Activated CD4-positive, CD25-positive, alpha-beta regulatory T cell treated with anti-CD3 and anti-CD28 coated beads, Interleukin-2, amount 50 U/mL, for 24 hours (primary cell): ENCODE measurements at regions not wholly inside any gene's neighbourhood (a gene's known extent, or its start where the extent isn't known, plus 50 kb on each side); places are given as distances from the start of the nearest gene placed in this dataset.

Source experiments
- ATAC-seq, 2 donors: fragments of 150-1000 bp; cut with Tn5 transposase; one replicate each; pipeline ENCODE4 v1.10.0; 2021; ENCODE audit warnings: mild to moderate bottlenecking in 1 of 2, moderate library complexity in 1 of 2

DNA sequence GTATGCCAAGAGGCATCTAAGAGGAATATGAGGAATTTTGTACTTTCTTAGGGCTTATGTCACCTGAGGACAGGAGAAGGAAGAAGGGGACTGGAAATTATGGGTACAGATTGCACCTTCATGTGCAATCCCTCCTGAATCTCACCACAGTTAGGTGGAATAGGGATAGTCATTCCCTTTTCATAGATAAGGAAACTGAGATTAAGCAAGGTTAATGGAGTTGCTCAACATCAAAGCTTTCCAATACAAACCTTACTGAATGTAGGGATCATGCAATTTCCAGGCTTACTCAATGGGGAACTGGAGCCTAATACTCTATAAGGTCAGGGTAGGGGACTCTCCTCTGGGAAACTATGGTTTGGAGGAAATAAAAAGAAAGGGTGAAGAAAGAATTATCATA lies 133.0 kb downstream of the C11orf87 start:
- no peak for ATAC-seq

DNA sequence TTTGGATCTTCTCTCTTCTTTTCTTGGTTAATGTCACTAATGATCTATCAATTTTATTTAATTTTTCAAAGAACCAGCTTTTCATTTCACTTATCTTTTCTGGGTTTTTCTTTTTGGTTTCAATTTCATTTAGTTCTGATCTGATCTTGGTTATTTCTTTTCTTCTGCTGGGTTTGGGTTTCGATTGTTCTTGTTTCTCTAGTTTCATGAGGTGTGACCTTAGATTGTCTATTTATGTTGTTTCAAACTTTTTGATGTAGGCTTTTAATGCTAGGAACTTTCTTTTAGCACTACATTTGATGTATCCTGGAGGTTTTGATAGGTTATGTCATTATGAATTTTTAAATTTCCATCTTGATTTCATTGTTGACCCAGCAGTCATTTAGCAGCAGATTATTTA lies 142.3 kb downstream of the C11orf87 start:
- ATAC-seq: no peak

GRCh38 chr11:109582470-109582869 lies 160.5 kb downstream of the C11orf87 start:
- ATAC-seq: no peak

DNA sequence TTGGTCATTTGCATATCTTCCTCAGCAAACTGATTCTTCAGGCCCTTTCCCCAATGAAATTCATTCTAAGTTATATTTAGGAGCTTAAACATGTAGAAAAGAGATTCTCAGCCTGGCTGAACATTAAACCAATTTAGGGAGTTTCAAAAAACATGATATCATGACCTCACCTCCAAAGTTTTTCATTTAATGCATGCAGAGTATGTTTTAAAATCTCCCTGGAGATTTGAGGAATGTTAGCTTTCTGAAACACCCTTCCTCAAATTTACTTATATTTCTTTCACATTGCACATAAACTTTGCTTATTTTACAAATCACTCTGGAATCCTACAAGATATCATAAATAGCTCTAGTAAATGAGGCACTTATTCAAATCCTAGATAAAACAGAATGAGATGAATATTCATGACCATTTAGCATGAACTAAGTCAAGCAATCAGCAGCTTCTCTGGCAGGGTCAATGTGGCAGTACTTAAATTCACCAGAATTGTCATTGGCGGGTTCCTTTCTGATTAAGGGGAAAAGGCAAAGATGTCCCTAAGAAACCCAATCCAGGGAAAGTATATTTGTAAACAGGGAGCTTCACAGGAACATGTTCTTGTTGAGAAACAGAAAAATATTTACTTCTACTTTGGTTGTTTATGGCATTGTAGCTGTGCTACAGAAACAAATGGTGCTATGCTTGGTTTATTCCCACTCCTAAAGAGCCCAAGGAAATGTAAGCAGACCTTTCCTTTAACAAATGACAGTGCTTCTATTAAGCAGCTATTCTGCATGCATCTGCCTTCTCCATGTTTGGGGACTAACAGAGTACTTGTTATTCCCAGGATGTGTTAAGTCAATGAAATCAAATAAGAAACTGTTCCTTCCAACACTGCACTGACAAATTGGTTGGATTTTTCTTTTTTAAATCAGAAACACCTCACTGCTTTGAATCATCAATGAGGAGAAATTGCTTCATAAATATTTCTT lies 162.3 kb downstream of the C11orf87 start:
- no peak for ATAC-seq

DNA sequence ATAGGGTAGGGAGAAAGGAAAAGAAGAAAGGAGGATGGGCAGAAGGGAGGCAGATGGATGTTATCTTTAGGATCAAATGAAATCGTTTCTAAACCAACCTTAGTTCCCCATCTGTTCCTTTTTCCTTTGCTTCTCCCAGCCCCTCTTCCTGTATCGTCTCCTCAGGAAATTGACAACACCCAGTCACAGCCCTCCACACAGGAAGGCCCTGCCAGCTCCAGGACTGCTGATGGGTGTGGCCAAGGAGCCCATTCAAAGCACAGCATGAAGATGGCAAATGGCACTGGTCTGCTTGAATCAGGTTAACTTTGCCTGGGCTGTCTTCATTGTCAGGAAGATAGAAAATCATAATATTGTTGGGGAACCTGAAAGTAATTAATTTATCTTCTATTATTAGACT lies 164.8 kb downstream of the C11orf87 start:
- ATAC-seq: no peak

- no peak for ATAC-seq
Observed at GRCh38 chr11:109590782-109591181, 168.8 kb downstream of the C11orf87 start.

GRCh38 chr11:109597336-109597735 lies 175.3 kb downstream of the C11orf87 start:
- ATAC-seq: no peak

GRCh38 chr11:109604481-109605400 lies 182.8 kb downstream of the C11orf87 start:
- ATAC-seq: no peak

- no peak for ATAC-seq
Observed at GRCh38 chr11:109606256-109606655, 184.3 kb downstream of the C11orf87 start.

DNA sequence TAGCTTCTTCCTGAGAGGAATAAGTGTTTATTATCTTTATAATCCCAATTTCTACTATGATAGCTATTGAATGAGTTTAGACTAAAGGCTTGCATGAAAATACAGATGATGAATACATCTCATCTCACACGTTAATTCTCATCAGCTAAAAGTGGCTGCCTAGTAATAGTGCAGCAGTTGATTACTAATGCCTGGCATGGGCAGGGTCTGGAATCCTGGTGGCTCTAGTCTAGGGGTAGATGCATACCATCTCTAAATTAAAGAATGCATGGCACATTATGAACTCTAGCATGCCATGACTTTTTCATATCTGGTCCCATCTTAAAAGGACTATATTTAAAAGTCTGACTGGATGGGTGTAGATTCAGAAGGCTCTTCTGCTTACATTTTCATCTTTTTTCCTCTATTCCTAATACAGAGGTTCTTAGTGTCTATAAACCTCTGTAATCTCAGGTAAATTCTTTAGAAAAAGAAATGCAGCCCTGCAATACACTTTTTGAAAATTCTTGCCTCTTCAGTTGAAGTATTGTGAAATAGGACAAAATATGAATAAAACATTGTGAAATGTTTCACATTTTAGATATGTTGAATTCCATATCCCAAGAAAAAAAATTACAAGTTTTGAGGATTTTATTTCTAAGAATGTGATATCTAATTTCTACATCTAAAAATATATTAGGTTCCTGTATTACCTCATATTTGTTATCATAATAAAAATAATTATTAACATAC lies 187.6 kb downstream of the C11orf87 start:
- no peak for ATAC-seq

DNA sequence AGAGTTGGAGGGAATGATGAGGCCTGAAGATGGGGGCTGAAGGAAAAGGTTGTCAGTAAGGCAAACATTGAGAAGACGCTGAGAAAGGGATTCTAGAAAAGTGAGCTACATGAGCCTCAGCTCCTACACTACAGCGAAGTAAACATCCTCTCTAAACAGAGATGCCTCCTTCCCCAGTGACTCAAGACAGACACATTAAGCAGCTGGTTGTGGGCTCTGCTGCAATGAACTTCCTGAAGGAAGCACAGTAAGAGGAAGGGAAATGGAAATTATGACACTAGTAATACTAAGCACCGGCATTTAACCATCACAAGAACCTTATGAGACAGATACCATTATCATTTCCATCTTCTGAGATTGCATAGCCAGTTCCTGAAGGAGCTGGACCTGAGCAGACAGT lies 190.5 kb downstream of the C11orf87 start:
- no peak for ATAC-seq

DNA sequence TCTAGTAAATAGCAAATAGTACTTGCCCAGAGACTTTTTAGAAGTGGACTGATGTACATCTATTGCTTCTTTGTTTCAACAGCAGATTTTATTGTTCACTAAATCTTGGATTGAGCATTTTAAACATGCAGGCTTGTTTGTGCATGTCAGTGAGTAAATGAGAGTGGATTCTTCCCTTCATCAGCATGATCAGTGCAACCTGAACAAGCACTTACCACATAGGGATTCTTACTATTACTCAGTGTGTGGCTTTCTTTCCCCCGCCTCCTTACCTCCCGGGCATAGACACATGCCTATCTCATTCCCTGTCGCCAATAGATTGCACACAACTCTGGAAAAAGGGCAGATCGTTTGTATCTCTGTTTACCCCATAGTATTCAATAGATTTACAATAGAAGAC lies 197.5 kb downstream of the C11orf87 start:
- ATAC-seq: no peak

GRCh38 chr11:109629734-109630133 lies 207.7 kb downstream of the C11orf87 start:
- ATAC-seq: no peak

DNA sequence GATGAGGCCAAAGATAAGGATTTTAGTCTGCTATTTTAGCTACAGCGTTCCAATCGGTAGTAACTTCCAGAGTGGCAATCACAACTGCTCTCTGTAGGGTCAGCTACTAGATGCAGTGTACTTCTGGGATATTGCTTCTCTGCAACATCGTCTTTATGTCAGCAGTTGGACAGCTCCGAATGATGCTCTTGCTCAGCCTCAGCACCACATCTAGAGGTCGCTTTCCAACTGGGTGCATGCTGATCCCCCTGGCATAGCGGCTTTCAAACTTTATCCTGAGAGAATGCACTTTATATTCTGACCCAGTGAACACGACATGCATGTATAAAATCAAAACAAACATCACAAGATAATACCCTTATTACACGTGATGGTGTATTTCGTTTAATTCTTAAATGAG lies 219.6 kb downstream of the C11orf87 start:
- ATAC-seq: no peak

DNA sequence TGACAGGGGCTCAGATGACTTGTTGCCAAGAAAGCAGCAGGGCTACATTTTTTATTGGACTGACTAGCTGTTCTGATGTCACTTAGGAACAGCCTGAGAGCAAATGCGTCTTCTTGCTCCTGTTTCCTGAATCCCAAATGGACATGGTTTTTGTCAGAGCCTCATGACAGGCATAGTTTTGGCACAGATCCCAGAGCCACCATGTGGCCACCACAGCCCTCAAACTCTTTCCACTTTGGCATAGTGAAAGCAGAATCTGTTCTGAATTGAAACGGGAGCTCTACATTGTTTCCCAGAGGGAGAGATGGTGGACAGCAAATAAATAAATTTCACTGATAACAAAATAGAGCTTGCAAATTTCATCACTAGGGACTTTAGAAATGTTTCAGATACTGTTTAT lies 222.2 kb downstream of the C11orf87 start:
- ATAC-seq: no peak

DNA sequence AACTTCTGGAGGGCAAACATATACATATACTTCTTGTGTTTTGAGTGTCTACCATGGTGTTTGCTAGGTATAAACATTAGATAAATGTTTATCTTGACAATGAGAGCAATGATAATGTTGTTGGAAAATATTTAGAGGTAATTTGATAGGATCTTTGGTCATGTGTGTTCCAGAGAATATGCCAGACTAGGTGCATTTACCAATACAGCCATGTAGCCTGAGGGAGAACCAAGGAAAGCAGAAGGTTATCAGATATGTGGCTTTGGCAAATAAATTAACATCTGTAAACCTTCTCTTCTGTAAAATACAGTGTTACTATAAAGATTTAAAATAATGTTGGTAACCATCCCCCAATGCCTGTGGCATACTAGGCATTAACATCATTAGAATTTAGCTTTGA lies 226.8 kb downstream of the C11orf87 start:
- ATAC-seq: no peak

GRCh38 chr11:109654091-109654490 lies 232.1 kb downstream of the C11orf87 start:
- no peak for ATAC-seq

DNA sequence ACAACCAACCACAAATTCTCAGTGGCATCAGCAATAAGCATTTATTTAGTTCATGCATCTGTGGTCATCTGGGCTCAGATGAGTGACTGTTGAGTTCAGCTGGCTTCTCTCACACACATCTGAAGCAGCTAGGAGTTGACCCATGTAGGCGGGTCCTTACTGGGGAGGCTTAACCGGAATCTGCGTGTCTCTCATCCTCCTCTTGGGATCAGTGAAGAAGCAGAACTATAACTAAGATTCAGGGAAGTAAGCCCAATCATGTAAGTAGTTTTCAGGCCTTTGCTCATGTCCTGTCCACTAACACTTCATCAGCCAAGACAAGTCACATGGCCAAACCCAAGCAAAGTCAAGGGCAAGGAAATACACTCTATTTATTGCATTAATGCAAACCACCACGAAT lies 236.2 kb downstream of the C11orf87 start:
- no peak for ATAC-seq

DNA sequence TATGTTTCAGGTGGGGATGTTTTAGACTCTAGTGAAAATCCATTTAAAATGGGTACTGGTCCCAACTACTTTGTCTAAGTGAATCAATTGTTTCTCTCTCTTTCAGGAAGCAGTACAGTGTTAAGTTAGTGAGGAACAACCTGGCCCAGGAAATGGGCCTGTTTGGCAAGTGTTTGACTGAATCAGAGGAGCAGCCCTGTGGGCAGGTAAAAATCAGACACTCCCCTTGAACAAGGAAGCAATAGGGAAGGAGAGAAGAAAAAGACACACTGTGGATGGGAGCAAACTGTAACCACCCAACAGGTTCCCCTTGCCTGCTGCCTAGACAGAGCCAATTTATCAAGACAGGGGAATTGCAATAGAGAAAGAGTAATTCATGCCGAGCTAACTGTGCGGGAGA lies 245.7 kb downstream of the C11orf87 start:
- no peak for ATAC-seq

- ATAC-seq: no peak
Observed at GRCh38 chr11:109668973-109669634, 247.1 kb downstream of the C11orf87 start.

- no peak for ATAC-seq
Observed at GRCh38 chr11:109677231-109677630, 255.2 kb downstream of the C11orf87 start.

DNA sequence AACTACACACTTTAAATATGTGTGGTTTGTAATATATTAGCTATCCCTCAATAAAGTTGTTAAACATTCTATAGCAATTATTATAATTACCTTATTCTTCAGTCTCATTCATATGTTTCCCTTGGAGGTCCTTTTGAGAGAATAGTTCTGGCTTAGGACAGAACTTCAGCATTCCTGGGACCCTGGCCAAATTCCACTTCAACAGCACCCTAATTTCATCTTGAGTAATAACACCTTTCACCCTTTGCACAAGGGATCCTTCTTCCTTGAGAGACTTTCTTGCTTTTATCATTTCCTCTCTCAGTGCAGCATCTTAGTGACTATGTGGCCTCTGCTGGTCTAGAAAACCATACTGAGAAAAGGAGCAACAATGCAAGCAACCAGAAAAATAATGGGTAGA lies 255.9 kb downstream of the C11orf87 start:
- ATAC-seq: no peak
